Cardiac muscle cell (in vitro differentiated cells and primary cell): ENCODE measurements at regions not wholly inside any gene's neighbourhood (a gene's known extent, or its start where the extent isn't known, plus 50 kb on each side); places are given as distances from the start of the nearest gene placed in this dataset.
"Not testable (repeated sequence)": the region's sequence is repeated elsewhere in the genome, so short reads cannot be mapped to it uniquely, and the experiment has no call there.

Experiments
- DNase-seq, 2 donors: peaks; one replicate each; pipeline versions ENCODE4 v3.0.0 to v3.0.0-alpha.2; 2010 to 2017; ENCODE audit warnings: low read depth in 1 of 2, low spot score in 1 of 2
- H3K27ac ChIP-seq: fragments of 200-600 bp; sonication (generic); 2 replicates; pipeline ENCODE4 v1.5.1; 2016
- H3K27me3 ChIP-seq: fragments of 200-600 bp; sonication (generic); 2 replicates; pipeline ENCODE4 v1.6.0; 2016; ENCODE audit warnings: control low read depth
- H3K36me3 ChIP-seq: fragments of 200-600 bp; sonication (generic); 2 replicates; pipeline ENCODE4 v1.5.1; 2016; ENCODE audit warnings: control low read depth
- H3K4me1 ChIP-seq: fragments of 200-600 bp; sonication (generic); 2 replicates; pipeline ENCODE4 v1.8.1; 2017; ENCODE audit warnings: low read depth, mild to moderate bottlenecking, mixed run types
- H3K4me3 ChIP-seq: fragments of 200-600 bp; sonication (generic); 2 replicates; pipeline ENCODE4 v1.5.1; 2016; ENCODE audit warnings: mild to moderate bottlenecking
- H3K9me3 ChIP-seq: fragments of 200-600 bp; sonication (generic); 2 replicates; pipeline ENCODE4 v1.5.1; 2017; ENCODE audit warnings: low read depth, mild to moderate bottlenecking, control low read depth
- TF ChIP-seq, protein P1 (sequence below): IDR thresholded peaks from 2 replicates; pipeline ENCODE4 v1.5.1; 2012; ENCODE audit warnings: low read depth, mild to moderate bottlenecking, low read length

DNA sequence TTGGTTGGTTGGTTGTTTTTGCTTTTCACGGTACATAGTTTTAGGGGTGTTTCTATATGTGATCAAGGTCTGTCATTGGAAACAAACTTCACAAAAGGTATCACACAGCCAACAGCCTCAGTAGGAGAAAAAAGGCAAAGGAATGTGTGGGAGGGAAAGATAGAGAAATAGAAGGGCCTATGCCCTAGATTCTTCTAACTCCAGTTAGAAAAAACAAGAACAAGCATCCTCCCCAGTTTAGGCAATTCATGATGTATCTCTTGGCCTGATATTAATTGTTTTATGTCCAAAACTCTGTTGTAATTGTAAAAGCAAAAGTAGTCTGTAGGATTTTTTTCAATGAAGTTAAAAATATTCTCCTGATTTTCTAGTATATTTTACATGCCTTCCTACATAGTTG lies 192.4 kb upstream of the EDNRA start:
- Histone ChIP-seq H3K9me3 (no peaks in the 10 kb centered on the region), H3K27ac (no peak overlapping the region), H3K36me3 (no peaks in the 10 kb centered on the region), H3K4me3 (no peak overlapping the region), H3K4me1 (no peaks in the 10 kb centered on the region), H3K27me3 (no peaks in the 10 kb centered on the region)
- DNase-seq = peak in 1 of 2 donors; percentile 52
- TF ChIP-seq, protein P1, sequence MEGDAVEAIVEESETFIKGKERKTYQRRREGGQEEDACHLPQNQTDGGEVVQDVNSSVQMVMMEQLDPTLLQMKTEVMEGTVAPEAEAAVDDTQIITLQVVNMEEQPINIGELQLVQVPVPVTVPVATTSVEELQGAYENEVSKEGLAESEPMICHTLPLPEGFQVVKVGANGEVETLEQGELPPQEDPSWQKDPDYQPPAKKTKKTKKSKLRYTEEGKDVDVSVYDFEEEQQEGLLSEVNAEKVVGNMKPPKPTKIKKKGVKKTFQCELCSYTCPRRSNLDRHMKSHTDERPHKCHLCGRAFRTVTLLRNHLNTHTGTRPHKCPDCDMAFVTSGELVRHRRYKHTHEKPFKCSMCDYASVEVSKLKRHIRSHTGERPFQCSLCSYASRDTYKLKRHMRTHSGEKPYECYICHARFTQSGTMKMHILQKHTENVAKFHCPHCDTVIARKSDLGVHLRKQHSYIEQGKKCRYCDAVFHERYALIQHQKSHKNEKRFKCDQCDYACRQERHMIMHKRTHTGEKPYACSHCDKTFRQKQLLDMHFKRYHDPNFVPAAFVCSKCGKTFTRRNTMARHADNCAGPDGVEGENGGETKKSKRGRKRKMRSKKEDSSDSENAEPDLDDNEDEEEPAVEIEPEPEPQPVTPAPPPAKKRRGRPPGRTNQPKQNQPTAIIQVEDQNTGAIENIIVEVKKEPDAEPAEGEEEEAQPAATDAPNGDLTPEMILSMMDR = no peak

DNA sequence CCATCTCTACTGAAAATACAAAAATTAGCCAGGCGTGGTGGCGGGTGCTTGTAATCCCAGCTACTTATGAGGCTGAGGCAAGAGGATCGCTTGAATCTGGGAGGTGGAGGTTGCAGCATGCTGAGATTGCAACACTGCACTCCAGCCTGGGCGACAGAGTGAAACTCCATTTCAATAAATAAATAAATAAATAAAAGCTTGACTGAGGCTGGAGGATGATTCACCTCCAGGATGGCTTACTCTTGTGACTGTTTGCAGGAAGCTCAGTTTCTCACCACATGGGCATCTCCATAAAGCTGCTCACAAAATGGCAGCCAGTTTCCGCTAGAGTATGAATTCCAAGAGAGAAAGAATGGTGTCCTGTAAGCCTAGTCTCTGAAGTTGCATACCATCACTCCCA lies 191.7 kb upstream of the EDNRA start:
- Histone ChIP-seq H3K9me3 (no peaks in the 10 kb centered on the region), H3K4me1 (no peaks in the 10 kb centered on the region), H3K4me3 (no peak overlapping the region), H3K27me3 (no peaks in the 10 kb centered on the region), H3K27ac (no peak overlapping the region), H3K36me3 (no peaks in the 10 kb centered on the region)
- TF ChIP-seq, protein P1 = no peak
- DNase-seq = peak in 1 of 2 donors; percentile 18

DNA sequence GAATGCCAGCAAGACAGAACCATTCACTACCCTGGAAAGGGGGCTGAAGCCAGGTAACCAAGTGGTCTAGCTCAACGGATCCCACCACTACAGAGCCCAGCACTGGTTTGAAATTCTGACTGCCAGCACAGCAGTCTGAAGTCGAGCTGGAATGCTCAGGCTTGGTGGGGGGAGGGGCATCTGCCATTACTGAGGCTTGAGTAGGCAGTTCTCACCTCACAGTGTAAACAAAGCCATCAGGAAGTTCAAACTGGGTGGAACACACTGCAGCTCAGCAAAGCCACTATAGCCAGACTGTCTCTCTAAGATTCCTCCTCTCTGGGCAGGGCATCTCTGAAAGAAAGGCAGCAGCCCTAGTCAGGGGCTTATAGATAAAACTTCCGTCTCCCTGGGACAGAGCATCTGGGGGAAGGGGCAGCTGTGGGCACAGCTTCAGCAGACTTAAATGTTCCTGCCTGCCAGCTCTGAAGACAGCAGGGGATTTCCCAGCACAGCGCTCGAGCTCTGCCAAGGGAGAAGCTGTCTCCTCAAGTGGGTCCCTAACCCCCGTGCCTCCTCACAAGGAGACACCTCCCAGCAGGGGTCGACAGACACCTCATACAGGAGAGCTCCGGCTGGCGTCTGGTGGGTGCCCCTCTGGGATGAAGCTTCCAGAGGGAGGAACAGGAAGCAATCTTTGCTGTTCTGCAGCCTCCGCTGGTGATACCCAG lies 188.1 kb upstream of the EDNRA start:
- H3K4me3 ChIP-seq, H3K27me3 ChIP-seq, DNase-seq, H3K27ac ChIP-seq, H3K9me3 ChIP-seq, H3K36me3 ChIP-seq, H3K4me1 ChIP-seq: not testable (repeated sequence)

DNA sequence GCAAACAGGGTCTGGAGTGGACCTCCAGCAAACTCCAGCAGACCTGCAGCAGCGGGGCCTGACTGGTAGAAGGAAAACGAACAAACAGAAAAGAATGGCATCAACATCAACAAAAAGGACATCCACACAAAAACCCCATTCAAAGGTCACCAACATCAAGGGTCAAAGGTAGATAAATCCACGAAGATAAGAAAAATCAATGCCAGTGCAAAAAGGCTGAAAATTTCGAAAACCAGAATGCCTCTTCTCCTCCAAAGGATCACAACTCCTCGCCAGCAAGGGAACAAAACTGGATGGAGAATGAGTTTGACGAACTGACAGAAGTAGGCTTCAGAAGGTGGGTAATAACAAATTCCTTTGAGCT lies 187.6 kb upstream of the EDNRA start:
- H3K27me3 ChIP-seq, DNase-seq, H3K36me3 ChIP-seq, H3K27ac ChIP-seq, H3K9me3 ChIP-seq, H3K4me1 ChIP-seq, H3K4me3 ChIP-seq: not testable (repeated sequence)

DNA sequence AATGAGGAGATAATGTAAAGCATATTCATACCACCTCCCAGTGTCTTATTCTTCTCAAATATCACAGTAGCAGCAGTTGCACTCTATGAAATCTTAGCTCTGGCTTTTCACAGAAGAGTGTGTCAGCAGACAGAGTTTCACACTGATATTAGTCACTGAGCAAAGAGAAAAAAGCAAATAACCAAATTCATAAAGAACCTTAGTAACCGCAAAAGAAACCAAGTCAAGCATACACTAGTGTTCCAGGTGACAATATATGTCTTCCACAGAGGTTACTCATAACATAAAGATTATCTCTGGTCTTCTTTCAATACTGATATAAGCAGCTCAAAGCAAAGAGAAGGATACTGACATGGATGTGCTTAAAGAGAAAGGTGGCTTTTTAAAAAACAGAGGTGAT lies 181.7 kb upstream of the EDNRA start:
- DNase-seq = no peak
- H3K4me1 ChIP-seq = no peaks in the 10 kb centered on the region
- TF ChIP-seq, protein P1 = no peak
- no peak overlapping the region for H3K4me3 ChIP-seq
- H3K27ac ChIP-seq = no peak overlapping the region
- H3K9me3 ChIP-seq = no peaks in the 10 kb centered on the region
- no peaks in the 10 kb centered on the region for H3K36me3 ChIP-seq
- H3K27me3 ChIP-seq = no peaks in the 10 kb centered on the region

DNA sequence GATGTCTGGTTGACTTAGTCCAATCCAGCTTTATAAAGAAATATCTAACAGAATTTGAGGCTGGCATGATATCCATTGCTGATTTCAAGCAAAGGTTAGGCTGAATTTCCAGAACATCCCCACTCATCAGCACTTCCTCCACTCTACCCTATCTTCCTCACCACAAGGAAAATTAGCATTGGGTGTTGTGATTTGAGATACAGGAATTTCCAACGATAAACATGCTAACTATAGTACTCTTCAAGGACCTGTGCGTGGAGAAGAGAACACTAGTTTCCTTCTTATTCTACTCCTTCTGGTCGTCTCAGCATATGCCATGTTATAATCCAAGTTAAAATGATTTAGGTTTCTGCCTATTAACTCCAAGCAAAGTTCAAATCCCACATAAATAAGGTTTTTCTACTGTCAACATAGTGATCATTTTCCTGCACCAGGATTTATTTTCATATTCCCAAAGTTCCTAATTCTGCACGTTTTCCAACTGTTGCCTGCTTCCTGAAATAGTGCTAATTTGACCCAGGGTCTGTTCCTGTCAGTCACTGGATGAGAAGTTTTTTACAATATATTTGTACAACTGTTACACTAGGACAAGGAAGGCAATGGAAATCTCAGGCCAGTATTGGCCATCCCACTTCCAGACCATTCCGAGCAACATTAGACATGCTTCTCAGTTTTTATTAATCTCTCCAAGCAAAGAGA lies 177.6 kb upstream of the EDNRA start:
- no peak overlapping the region for H3K4me3 ChIP-seq
- no peaks in the 10 kb centered on the region for H3K4me1 ChIP-seq
- TF ChIP-seq, protein P1 = no peak
- no peak for DNase-seq
- H3K27ac ChIP-seq = no peak overlapping the region
- no peaks in the 10 kb centered on the region for H3K27me3 ChIP-seq
- no peaks in the 10 kb centered on the region for H3K36me3 ChIP-seq
- H3K9me3 ChIP-seq = no peaks in the 10 kb centered on the region
